Activated B cell treated with CpG ODN at 0.5 μM for 24 hours (primary cell): ENCODE measurements at regions not wholly inside any gene's neighbourhood (a gene's known extent, or its start where the extent isn't known, plus 50 kb on each side); places are given as distances from the start of the nearest gene placed in this dataset.
A peak's percentile ranks its signal among the peaks of the same experiment; 100 is the strongest.

Experiments used
- ATAC-seq: fragments of 200-7000 bp; cut with Tn5 transposase; one replicate; pipeline ENCODE4 v1.10.0; 2021; ENCODE audit warnings: low read depth, mild to moderate bottlenecking, moderate library complexity
- CTCF ChIA-PET: fragments of 350-600 bp; sonication (Branson Sonifier 250); formaldehyde crosslinking; loops from one replicate; lab custom pipeline; 2021; ENCODE audit warnings: antibody characterized with exemption; lab: Charles Lee
- POLR2A ChIA-PET: fragments of 350-600 bp; sonication (Branson Sonifier 250); formaldehyde crosslinking; loops from one replicate; lab custom pipeline; 2021; ENCODE audit warnings: antibody characterized with exemption; lab: Charles Lee
- DNase-seq: peaks from one replicate; pipeline ENCODE4 v3.0.0; 2022
- H3K27ac Mint-ChIP-seq: one replicate; pipeline ENCODE4 v1.8.0; 2020; ENCODE audit warnings: mixed read lengths
- H3K27me3 Mint-ChIP-seq: one replicate; pipeline ENCODE4 v1.8.0; 2021; ENCODE audit warnings: mixed read lengths
- H3K36me3 Mint-ChIP-seq: one replicate; pipeline ENCODE4 v1.8.0; 2021; ENCODE audit warnings: low read depth, mixed read lengths
- H3K4me1 Mint-ChIP-seq: one replicate; pipeline ENCODE4 v1.8.0; 2021; ENCODE audit warnings: mixed read lengths
- H3K4me3 Mint-ChIP-seq: one replicate; pipeline ENCODE4 v1.8.0; 2020; ENCODE audit warnings: mild to moderate bottlenecking, mixed read lengths
- H3K9me3 Mint-ChIP-seq: one replicate; pipeline ENCODE4 v1.8.0; 2020; ENCODE audit warnings: mixed read lengths
- intact Hi-C: fragments of 100-400 bp; cut with micrococcal nuclease; formaldehyde crosslinking; loops from one replicate; pipeline ENCODE4 v1.15.1; 2024
- TF ChIP-seq, protein P1 (sequence below): fragments of 200-600 bp; IDR thresholded peaks from one replicate; pipeline ENCODE4 v1.8.0; 2022; ENCODE audit warnings: antibody characterized with exemption, mild to moderate bottlenecking

DNA sequence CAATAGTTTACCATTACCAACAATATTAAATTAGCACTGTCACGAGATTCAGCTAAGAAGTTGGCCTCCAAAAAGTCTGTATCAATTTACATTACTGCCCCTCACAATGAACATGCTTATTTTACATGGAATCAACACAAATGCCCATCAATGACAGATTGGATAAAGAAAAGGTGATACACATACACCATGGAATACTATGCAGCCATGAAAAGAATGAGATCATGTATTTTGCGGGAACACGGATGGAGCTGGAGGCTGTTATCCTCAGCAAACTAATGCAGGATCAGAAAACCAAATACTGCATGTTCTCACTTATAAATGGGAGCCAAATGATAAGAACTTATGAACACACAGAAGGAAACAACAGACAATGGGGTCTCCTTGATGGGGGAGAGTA, 211.8 kb upstream of the RREB1 start:
- H3K4me3 Mint-ChIP-seq, result no peak overlapping the region
- no peak overlapping the region for H3K27ac Mint-ChIP-seq
- intact Hi-C loops, result no loop called here
- peaks cover 2% of the 10 kb centered on the region for H3K27me3 Mint-ChIP-seq
- no peaks in the 10 kb centered on the region for H3K4me1 Mint-ChIP-seq
- ATAC-seq, result no peak
- ChIA-PET CTCF (no interaction called here), POLR2A (no interaction called here)
- no peaks in the 10 kb centered on the region for H3K9me3 Mint-ChIP-seq
- no peaks in the 10 kb centered on the region for H3K36me3 Mint-ChIP-seq
- DNase-seq, result no peak
- TF ChIP-seq, protein P1, sequence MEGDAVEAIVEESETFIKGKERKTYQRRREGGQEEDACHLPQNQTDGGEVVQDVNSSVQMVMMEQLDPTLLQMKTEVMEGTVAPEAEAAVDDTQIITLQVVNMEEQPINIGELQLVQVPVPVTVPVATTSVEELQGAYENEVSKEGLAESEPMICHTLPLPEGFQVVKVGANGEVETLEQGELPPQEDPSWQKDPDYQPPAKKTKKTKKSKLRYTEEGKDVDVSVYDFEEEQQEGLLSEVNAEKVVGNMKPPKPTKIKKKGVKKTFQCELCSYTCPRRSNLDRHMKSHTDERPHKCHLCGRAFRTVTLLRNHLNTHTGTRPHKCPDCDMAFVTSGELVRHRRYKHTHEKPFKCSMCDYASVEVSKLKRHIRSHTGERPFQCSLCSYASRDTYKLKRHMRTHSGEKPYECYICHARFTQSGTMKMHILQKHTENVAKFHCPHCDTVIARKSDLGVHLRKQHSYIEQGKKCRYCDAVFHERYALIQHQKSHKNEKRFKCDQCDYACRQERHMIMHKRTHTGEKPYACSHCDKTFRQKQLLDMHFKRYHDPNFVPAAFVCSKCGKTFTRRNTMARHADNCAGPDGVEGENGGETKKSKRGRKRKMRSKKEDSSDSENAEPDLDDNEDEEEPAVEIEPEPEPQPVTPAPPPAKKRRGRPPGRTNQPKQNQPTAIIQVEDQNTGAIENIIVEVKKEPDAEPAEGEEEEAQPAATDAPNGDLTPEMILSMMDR, result no peak

DNA sequence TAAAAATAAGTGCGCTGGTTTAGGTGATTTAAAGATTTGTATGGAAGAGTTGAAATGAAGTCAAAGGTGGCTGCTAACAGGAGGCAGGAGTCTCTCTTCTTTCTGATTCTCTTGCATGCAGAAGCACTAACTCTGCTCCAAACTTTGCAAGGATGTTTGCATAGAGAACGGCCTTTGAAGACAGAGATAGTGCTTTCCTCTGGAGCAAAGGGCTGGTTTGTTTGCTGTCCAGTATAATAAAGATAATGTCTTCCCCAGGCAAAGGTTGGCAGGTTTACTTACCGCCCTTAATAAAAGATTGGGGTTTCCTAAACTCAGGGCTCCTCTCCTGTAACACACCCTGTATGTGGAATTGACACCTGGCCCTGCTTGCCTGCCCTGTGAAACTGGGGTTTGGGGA, 210.6 kb upstream of the RREB1 start:
- Mint-ChIP-seq H3K27ac (no peak overlapping the region), H3K36me3 (no peaks in the 10 kb centered on the region), H3K27me3 (peaks cover 5% of the 10 kb centered on the region), H3K4me3 (no peak overlapping the region), H3K9me3 (no peaks in the 10 kb centered on the region), H3K4me1 (no peaks in the 10 kb centered on the region)
- TF ChIP-seq, protein P1, result no peak
- ATAC-seq (no peak), DNase-seq (no peak)
- intact Hi-C loops, result no loop called here
- POLR2A ChIA-PET, result no interaction called here
- CTCF ChIA-PET, result no interaction called here

DNA sequence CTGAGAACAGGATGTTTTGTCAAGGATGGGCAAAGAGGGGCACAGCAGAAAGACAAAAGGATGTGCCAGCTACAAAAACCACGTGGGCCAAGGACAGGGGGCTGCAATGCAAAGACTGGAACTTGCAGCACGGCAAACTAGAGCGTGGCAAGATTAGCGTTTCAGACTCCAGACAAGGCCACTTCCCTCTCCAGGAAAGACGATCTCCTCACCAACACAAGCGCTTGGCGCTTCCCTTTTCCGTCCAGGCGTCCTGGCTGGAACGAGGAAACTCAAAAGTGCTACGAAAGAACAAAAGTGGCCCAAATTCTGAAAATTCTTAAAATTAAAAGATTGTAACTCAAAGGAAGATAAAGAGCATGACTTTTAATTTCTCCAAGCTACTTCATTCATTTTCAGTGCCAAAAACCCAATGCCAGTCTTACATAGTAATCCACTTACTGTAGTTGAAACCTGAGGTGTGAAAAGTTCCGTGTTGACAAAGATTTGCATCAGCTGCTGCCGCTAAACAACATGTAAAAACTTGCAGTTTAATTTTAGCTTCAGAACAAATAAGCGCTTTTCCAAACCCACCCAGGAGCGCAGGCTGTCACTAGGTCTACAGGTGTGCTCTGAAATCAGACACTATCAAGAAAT, 207.1 kb upstream of the RREB1 start:
- H3K9me3 Mint-ChIP-seq, result no peaks in the 10 kb centered on the region
- ATAC-seq, result no peak
- TF ChIP-seq, protein P1, result no peak
- intact Hi-C loops, result loop anchor here (5.0 kb wide), 1 partner anchor 337 kb away; no protein-coding TSS in a partner anchor
- H3K4me1 Mint-ChIP-seq, result no peaks in the 10 kb centered on the region
- CTCF ChIA-PET, result interaction anchor here (1.0 kb wide), 1 partner anchor 338 kb away, joined by 3 read pairs; no protein-coding TSS in a partner anchor
- peaks cover 5% of the 10 kb centered on the region for H3K27me3 Mint-ChIP-seq
- no peaks in the 10 kb centered on the region for H3K36me3 Mint-ChIP-seq
- DNase-seq, result no peak
- POLR2A ChIA-PET, result interaction anchor here (1.2 kb wide), 1 partner anchor 9 kb away, joined by 3 read pairs; no protein-coding TSS in a partner anchor
- no peak overlapping the region for H3K27ac Mint-ChIP-seq
- no peak overlapping the region for H3K4me3 Mint-ChIP-seq

DNA sequence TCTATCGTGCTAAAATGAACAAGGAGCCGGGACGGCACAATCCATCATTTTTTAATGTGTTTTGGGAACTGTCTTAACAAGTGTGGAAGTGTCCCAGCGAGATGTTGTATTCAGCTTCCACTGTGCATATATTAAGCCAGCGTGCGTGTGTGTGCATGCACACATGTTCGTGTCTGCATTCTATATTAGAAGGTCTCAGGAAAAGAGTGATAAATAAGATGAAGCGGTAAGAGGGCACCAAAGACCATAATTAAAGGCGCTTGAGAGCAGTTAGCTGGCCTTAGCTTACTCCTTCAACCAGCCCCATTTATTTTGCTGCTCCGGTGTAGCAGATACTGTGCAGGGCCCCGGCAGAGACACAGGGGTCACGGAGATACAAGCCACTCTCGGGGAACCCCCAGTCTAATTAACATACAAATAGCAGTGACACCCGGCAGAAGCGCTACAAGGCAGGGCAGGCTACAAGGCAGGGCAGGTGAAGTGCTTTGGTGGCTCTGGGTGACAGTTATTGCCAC, 206.5 kb upstream of the RREB1 start:
- no peaks in the 10 kb centered on the region for H3K4me1 Mint-ChIP-seq
- peak; percentile 10 for ATAC-seq
- POLR2A ChIA-PET, result interaction anchor here (1.2 kb wide), 1 partner anchor 9 kb away, joined by 3 read pairs; no protein-coding TSS in a partner anchor

DNA sequence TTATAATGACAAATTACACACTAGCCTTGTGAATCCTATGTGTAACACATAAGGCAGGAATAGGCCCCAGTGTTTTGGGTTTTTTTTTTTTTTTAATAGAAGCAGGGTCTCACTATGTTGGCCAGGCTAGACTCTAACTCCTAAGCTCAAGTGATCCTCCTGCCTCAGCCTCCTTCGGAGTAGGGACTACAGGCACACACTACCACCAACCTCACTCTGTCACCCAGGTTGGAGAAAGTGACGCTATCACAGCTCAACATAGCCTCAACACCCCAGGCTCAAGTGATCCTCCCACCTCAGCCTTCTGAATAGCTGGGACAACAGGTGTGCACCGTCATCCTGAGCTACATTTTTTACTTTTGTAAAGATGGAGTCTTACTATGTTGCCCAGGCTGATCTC, 205.8 kb upstream of the RREB1 start:
- ChIA-PET POLR2A (interaction anchor here (0.6 kb wide), 1 partner anchor 347 kb away, joined by 6 read pairs; no protein-coding TSS in a partner anchor), CTCF (interaction anchor here (1.0 kb wide), 1 partner anchor 336 kb away, joined by 3 read pairs; no protein-coding TSS in a partner anchor)
- DNase-seq (no peak), ATAC-seq (no peak)
- no peak overlapping the region for H3K27ac Mint-ChIP-seq
- no peak overlapping the region for H3K4me3 Mint-ChIP-seq
- H3K27me3 Mint-ChIP-seq, result peaks cover 5% of the 10 kb centered on the region
- no peaks in the 10 kb centered on the region for H3K36me3 Mint-ChIP-seq
- no peaks in the 10 kb centered on the region for H3K9me3 Mint-ChIP-seq
- intact Hi-C loops, result loop anchor here (5.0 kb wide), 1 partner anchor 335 kb away; no protein-coding TSS in a partner anchor
- H3K4me1 Mint-ChIP-seq, result no peaks in the 10 kb centered on the region
- TF ChIP-seq, protein P1, result no peak

More for the DNA sequence above, 206.5 kb upstream of the RREB1 start:
- Mint-ChIP-seq H3K9me3 (no peaks in the 10 kb centered on the region), H3K4me3 (no peak overlapping the region), H3K36me3 (no peaks in the 10 kb centered on the region), H3K27ac (no peak overlapping the region), H3K27me3 (peaks cover 5% of the 10 kb centered on the region)
- no peak for DNase-seq
- CTCF ChIA-PET, result interaction anchor here (1.0 kb wide), 1 partner anchor 337 kb away, joined by 3 read pairs; no protein-coding TSS in a partner anchor
- intact Hi-C loops, result loop anchor here (5.0 kb wide), 1 partner anchor 336 kb away; no protein-coding TSS in a partner anchor
- TF ChIP-seq, protein P1, result no peak
